ENCODE measurements at regions not wholly inside any gene's neighbourhood (a gene's known extent, or its start where the extent isn't known, plus 50 kb on each side); places are given as distances from the start of the nearest gene placed in this dataset.

- no peak for TF ChIP-seq ZNF274 (CRISPR knock-in tag; IDR thresholded peaks at IDR 0.05)
- TF ChIP-seq ZBTB2 (CRISPR knock-in tag; IDR thresholded peaks at IDR 0.05; ENCODE audit: low read depth): no peak
- no peak for TF ChIP-seq SKI (IDR thresholded peaks at IDR 0.05; ENCODE audit: partially characterized antibody)
- TF ChIP-seq TEAD3 (CRISPR knock-in tag; optimal IDR thresholded peaks at IDR 0.05; ENCODE audit: borderline replicate concordance): no peak
- no peak for TF ChIP-seq FOXA1 (IDR thresholded peaks at IDR 0.05)
- TF ChIP-seq FOXA1 (CRISPR knock-in tag; IDR thresholded peaks at IDR 0.05): no peak
- TF ChIP-seq EZH2 (conservative IDR thresholded peaks at IDR 0.05; ENCODE audit: low read depth, low read length): no peak
- TF ChIP-seq ZNF749 (CRISPR knock-in tag; IDR thresholded peaks at IDR 0.05; ENCODE audit: borderline replicate concordance): no peak
Measured at GRCh38 chr2:38430597-38431207, 53.6 kb upstream of the ATL2 start.
